ENCODE measurements at regions not wholly inside any gene's neighbourhood (a gene's known extent, or its start where the extent isn't known, plus 50 kb on each side); places are given as distances from the start of the nearest gene placed in this dataset.

GRCh38 chr4:132548463-132548862, 600.6 kb upstream of the PCDH10 start:
- TF ChIP-seq POLR2A (IDR thresholded peaks at IDR 0.05) (no peak), CTCF (IDR thresholded peaks at IDR 0.05) (no peak), EP300 (IDR thresholded peaks at IDR 0.05) (no peak)
